Endothelial cell of umbilical vein (primary cell): ENCODE measurements at regions not wholly inside any gene's neighbourhood (a gene's known extent, or its start where the extent isn't known, plus 50 kb on each side); places are given as distances from the start of the nearest gene placed in this dataset.

Source experiments
- BruUV-seq: library from RNA; stranded (reverse); fragments of 400-500 nt; replicated peaks from 2 replicates; lab custom pipeline; 2021; lab: Mats Ljungman, UMichigan
- CTCF ChIA-PET: fragments of 300-600, 350-600 bp; sonication (Branson Sonifier 250); formaldehyde crosslinking; loops from one replicate; lab custom pipeline; 2021; ENCODE audit warnings: antibody characterized with exemption, inconsistent platforms; lab: Charles Lee
- POLR2A ChIA-PET: fragments of 300-600, 350-600 bp; sonication (Branson Sonifier 250); formaldehyde crosslinking; loops from one replicate; lab custom pipeline; 2021; ENCODE audit warnings: antibody characterized with exemption, inconsistent platforms; lab: Charles Lee
- DNase-seq: peaks from one replicate; pipeline ENCODE4 v3.0.0-alpha.2; 2011; ENCODE audit warnings: low read depth, low spot score
- FAIRE-seq: peaks from 2 replicates; lab custom pipeline; 2011; peaks lifted over from hg19 to GRCh38; lab: Jason Lieb, UNC
- H2AFZ ChIP-seq: 2 replicates; pipeline ENCODE4 v1.6.0; 2012; ENCODE audit warnings: low read depth, low read length, control low read depth, inconsistent platforms
- H3K27ac ChIP-seq: 2 replicates; pipeline ENCODE4 v1.5.1; 2011; ENCODE audit warnings: low read depth, mild to moderate bottlenecking, control low read depth, low read length, moderate library complexity; ENCODE audit not compliant: insufficient read depth
- H3K27me3 ChIP-seq, 2 experiments: 2 replicates each; pipeline versions ENCODE4 v1.6.0 to v1.6.1; 2011; ENCODE audit warnings: low read length in 2 of 2, mixed read lengths in 1 of 2; ENCODE audit not compliant: control insufficient read depth in 2 of 2, insufficient read depth in 2 of 2
- H3K36me3 ChIP-seq, 2 experiments: 2 replicates in 1 of 2; 3 replicates in 1 of 2; pipeline ENCODE4 v1.5.1; 2011; ENCODE audit warnings: low read length in 2 of 2, mild to moderate bottlenecking in 1 of 2, moderate library complexity in 1 of 2; ENCODE audit not compliant: control insufficient read depth in 2 of 2, insufficient read depth in 2 of 2; ENCODE audit errors: extremely low read depth in 1 of 2
- H3K4me1 ChIP-seq: 3 replicates; pipeline ENCODE4 v1.5.1; 2011; ENCODE audit warnings: mild to moderate bottlenecking, low read length; ENCODE audit not compliant: control insufficient read depth, insufficient read depth; ENCODE audit errors: extremely low read depth
- H3K4me2 ChIP-seq: 2 replicates; pipeline ENCODE4 v1.6.1; 2011; ENCODE audit warnings: low read length, control low read depth, mixed read lengths; ENCODE audit not compliant: insufficient read depth
- H3K4me3 ChIP-seq, 3 experiments: fragments of 200-600 bp in 1 of 3; sonication (generic), shearing (Covaris generic) in 1 of 3; replicated peaks in 1 of 3; 2 replicates each; pipeline ENCODE4 v1.5.1; 2011 to 2016; ENCODE audit warnings: control low read depth in 3 of 3, low read length in 3 of 3, mild to moderate bottlenecking in 2 of 3, inconsistent platforms in 1 of 3, low read depth in 1 of 3, moderate library complexity in 1 of 3; ENCODE audit not compliant: insufficient read depth in 1 of 3
- H3K79me2 ChIP-seq: 2 replicates; pipeline ENCODE4 v1.6.0; 2012; ENCODE audit warnings: low read length, inconsistent platforms; ENCODE audit not compliant: control insufficient read depth, insufficient read depth
- H3K9ac ChIP-seq: replicated peaks from 2 replicates; pipeline ENCODE3; 2011; ENCODE audit warnings: low read length, control low read depth; ENCODE audit not compliant: insufficient read depth; ENCODE audit errors: extremely low read depth
- H3K9me1 ChIP-seq: replicated peaks from 3 replicates; pipeline ENCODE4 v1.6.0; 2011; ENCODE audit warnings: mild to moderate bottlenecking, low read length; ENCODE audit not compliant: control insufficient read depth, insufficient read depth; ENCODE audit errors: extremely low read depth
- H3K9me3 ChIP-seq: replicated peaks from 2 replicates; pipeline ENCODE4 v1.5.1; 2012; ENCODE audit warnings: low read length, inconsistent platforms; ENCODE audit not compliant: control insufficient read depth, insufficient read depth
- H4K20me1 ChIP-seq: replicated peaks from 2 replicates; pipeline ENCODE3; 2011; ENCODE audit warnings: mild to moderate bottlenecking, low read length; ENCODE audit not compliant: control insufficient read depth, insufficient read depth; ENCODE audit errors: extremely low read depth
- CTCF ChIP-seq, 2 donors: IDR thresholded peaks; 1 replicate in 1 of 2; 2 replicates in 1 of 2; pipeline ENCODE4 v1.5.1; 2011; ENCODE audit warnings: low read length in 2 of 2, mild to moderate bottlenecking in 2 of 2, moderate library complexity in 2 of 2, control low read depth in 1 of 2, inconsistent platforms in 1 of 2, low read depth in 1 of 2; ENCODE audit not compliant: insufficient read depth in 1 of 2; ENCODE audit errors: extremely low read depth in 1 of 2
- EZH2 ChIP-seq: IDR thresholded peaks from 2 replicates; pipeline ENCODE4 v1.6.1; 2012; ENCODE audit warnings: borderline replicate concordance, low read depth, mild to moderate bottlenecking, moderate library complexity, low read length, inconsistent platforms; ENCODE audit not compliant: severe bottlenecking
- FOS ChIP-seq: IDR thresholded peaks from 2 replicates; pipeline ENCODE4 v1.6.1; 2011; ENCODE audit warnings: mild to moderate bottlenecking, low read length, moderate library complexity, borderline replicate concordance; ENCODE audit not compliant: insufficient read depth
- GATA2 ChIP-seq: IDR thresholded peaks from 2 replicates; pipeline ENCODE4 v1.7.0; 2011; ENCODE audit warnings: low read depth, mild to moderate bottlenecking, moderate library complexity, mixed read lengths, low read length; ENCODE audit not compliant: insufficient read length, insufficient read depth
- JUN ChIP-seq: IDR thresholded peaks from 2 replicates; pipeline ENCODE4 v1.6.1; 2011; ENCODE audit warnings: borderline replicate concordance, low read depth; ENCODE audit not compliant: insufficient read length, insufficient read depth
- MYC ChIP-seq: IDR thresholded peaks from one replicate; pipeline ENCODE4 v1.6.1; 2011; ENCODE audit warnings: mild to moderate bottlenecking, low read depth, low read length
- POLR2A ChIP-seq: IDR thresholded peaks from 2 replicates; pipeline ENCODE4 v1.6.1; 2012; ENCODE audit warnings: low read depth, mild to moderate bottlenecking, control low read depth, low read length
- POLR2AphosphoS5 ChIP-seq: IDR thresholded peaks from 2 replicates; pipeline ENCODE4 v1.6.1; 2012; ENCODE audit warnings: low read depth, mild to moderate bottlenecking, control low read depth, low read length, moderate library complexity; ENCODE audit not compliant: insufficient read depth
- dilution Hi-C: fragments of 300-500 bp; cut with MboI; formaldehyde crosslinking; loops from one replicate; pipeline ENCODE4 v1.15.0; 2019; ENCODE audit warnings: low sequenced_read_pairs; ENCODE audit not compliant: extremely low pct_ligation_motif_present
- intact Hi-C: fragments of 100-400 bp; cut with micrococcal nuclease; formaldehyde crosslinking; loops from one replicate; pipeline ENCODE4 v1.10.0; 2022
- TF ChIP-seq, protein P1 (sequence below): IDR thresholded peaks from 2 replicates; pipeline ENCODE4 v1.6.1; 2011; ENCODE audit not compliant: insufficient read depth, insufficient read length

- H3K27ac ChIP-seq: no peak overlapping the region
- no peaks in the 10 kb centered on the region for H4K20me1 ChIP-seq
- no TSS peak for BruUV-seq
- H3K9me3 ChIP-seq: no peaks in the 10 kb centered on the region
- intact Hi-C loops: no loop called here
- H2AFZ ChIP-seq: no peak overlapping the region
- TF ChIP-seq GATA2: no peak
- no peak for TF ChIP-seq POLR2A
- TF ChIP-seq EZH2: no peak
- TF ChIP-seq JUN: no peak
- TF ChIP-seq CTCF (IDR thresholded peaks at IDR 0.05; ENCODE audit: extremely low read depth in 1 of 2, insufficient read depth in 1 of 2, low read depth in 1 of 2, low read length in 2 of 2): no peak
- TF ChIP-seq POLR2AphosphoS5: no peak
- TF ChIP-seq, protein P1, sequence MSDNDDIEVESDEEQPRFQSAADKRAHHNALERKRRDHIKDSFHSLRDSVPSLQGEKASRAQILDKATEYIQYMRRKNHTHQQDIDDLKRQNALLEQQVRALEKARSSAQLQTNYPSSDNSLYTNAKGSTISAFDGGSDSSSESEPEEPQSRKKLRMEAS: no peak
- TF ChIP-seq FOS: no peak
- no peak for TF ChIP-seq MYC
- DNase-seq (no peak), FAIRE-seq (no peak)
- H3K4me3 ChIP-seq: no peak overlapping the region
- no peaks in the 10 kb centered on the region for H3K36me3 ChIP-seq
- no peaks in the 10 kb centered on the region for H3K79me2 ChIP-seq
- dilution Hi-C loops: no loop called here
- H3K4me1 ChIP-seq: no peaks in the 10 kb centered on the region
- H3K9ac ChIP-seq: no peak overlapping the region
- no peaks in the 10 kb centered on the region for H3K9me1 ChIP-seq
- ChIA-PET CTCF (no interaction called here), POLR2A (no interaction called here)
- no peaks in the 10 kb centered on the region for H3K27me3 ChIP-seq
- no peak overlapping the region for H3K4me2 ChIP-seq
Measured at GRCh38 chr10:64450312-64450711, 929.1 kb downstream of the REEP3 start.
